ENCODE measurements at regions not wholly inside any gene's neighbourhood (a gene's known extent, or its start where the extent isn't known, plus 50 kb on each side); places are given as distances from the start of the nearest gene placed in this dataset.

GRCh38 chr3:31197941-31198340 is 303.5 kb upstream of the GADL1 start:
- TF ChIP-seq MYC (CRISPR knock-in tag; IDR thresholded peaks at IDR 0.05; ENCODE audit: borderline replicate concordance) (no peak), USF2 (IDR thresholded peaks at IDR 0.05; ENCODE audit: low read depth, low read length) (no peak), USF2 (CRISPR knock-in tag; IDR thresholded peaks at IDR 0.05; ENCODE audit: borderline replicate concordance) (no peak), TBP (CRISPR knock-in tag; IDR thresholded peaks at IDR 0.05) (no peak), CTCF (CRISPR knock-in tag; IDR thresholded peaks at IDR 0.05) (no peak), BRCA1 (CRISPR knock-in tag; IDR thresholded peaks at IDR 0.05) (no peak), ZNF274 (CRISPR knock-in tag; IDR thresholded peaks at IDR 0.05) (no peak), NFE2L1 (CRISPR knock-in tag; IDR thresholded peaks at IDR 0.05; ENCODE audit: borderline replicate concordance) (no peak), ZNF691 (CRISPR knock-in tag; IDR thresholded peaks at IDR 0.05; ENCODE audit: borderline replicate concordance, low read depth) (no peak), ZNF350 (CRISPR knock-in tag; IDR thresholded peaks at IDR 0.05; ENCODE audit: borderline replicate concordance, low read depth) (no peak), ZNF557 (CRISPR knock-in tag; IDR thresholded peaks at IDR 0.05) (no peak), NR2F6 (IDR thresholded peaks at IDR 0.05) (no peak), NR2F6 (CRISPR knock-in tag; IDR thresholded peaks at IDR 0.05) (no peak)

Data from HepG2 (cell line).